ENCODE measurements at regions not wholly inside any gene's neighbourhood (a gene's known extent, or its start where the extent isn't known, plus 50 kb on each side); places are given as distances from the start of the nearest gene placed in this dataset.

DNA sequence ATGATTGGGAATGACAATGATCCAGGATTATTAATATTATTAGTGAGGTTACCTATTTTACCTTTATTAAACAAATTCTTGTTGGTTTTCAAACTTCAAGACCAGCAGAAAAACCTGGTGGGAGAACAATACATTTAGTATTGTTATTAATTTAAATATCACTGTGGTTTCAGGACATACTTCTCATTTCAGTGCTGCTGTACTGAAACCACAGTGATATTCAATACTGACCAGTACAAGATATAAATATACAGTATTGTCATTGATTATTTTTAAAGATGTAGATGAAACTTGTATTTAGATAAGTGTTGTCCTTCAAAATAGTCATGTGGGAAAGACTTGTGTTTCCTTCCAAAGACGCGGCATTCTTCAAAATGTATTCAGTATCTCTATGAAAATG, 1047.3 kb upstream of the CELF4 start:
- no peak for DNase-seq (ENCODE audit: low read depth)
- no peak for TF ChIP-seq MYC (IDR thresholded peaks at IDR 0.05; ENCODE audit: low read depth, low read length)
- TF ChIP-seq, protein P1, sequence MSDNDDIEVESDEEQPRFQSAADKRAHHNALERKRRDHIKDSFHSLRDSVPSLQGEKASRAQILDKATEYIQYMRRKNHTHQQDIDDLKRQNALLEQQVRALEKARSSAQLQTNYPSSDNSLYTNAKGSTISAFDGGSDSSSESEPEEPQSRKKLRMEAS (IDR thresholded peaks at IDR 0.05; ENCODE audit: low read depth, low read length), result no peak
- TF ChIP-seq POLR2A (IDR thresholded peaks at IDR 0.05; ENCODE audit: extremely low read depth, insufficient read length), result no peak
- TF ChIP-seq, protein P2, sequence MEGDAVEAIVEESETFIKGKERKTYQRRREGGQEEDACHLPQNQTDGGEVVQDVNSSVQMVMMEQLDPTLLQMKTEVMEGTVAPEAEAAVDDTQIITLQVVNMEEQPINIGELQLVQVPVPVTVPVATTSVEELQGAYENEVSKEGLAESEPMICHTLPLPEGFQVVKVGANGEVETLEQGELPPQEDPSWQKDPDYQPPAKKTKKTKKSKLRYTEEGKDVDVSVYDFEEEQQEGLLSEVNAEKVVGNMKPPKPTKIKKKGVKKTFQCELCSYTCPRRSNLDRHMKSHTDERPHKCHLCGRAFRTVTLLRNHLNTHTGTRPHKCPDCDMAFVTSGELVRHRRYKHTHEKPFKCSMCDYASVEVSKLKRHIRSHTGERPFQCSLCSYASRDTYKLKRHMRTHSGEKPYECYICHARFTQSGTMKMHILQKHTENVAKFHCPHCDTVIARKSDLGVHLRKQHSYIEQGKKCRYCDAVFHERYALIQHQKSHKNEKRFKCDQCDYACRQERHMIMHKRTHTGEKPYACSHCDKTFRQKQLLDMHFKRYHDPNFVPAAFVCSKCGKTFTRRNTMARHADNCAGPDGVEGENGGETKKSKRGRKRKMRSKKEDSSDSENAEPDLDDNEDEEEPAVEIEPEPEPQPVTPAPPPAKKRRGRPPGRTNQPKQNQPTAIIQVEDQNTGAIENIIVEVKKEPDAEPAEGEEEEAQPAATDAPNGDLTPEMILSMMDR (IDR thresholded peaks at IDR 0.05; ENCODE audit: low read depth, low read length), result no peak
- H3K4me3 ChIP-seq (ENCODE audit: low read depth, low read length), result no peak overlapping the region

DNA sequence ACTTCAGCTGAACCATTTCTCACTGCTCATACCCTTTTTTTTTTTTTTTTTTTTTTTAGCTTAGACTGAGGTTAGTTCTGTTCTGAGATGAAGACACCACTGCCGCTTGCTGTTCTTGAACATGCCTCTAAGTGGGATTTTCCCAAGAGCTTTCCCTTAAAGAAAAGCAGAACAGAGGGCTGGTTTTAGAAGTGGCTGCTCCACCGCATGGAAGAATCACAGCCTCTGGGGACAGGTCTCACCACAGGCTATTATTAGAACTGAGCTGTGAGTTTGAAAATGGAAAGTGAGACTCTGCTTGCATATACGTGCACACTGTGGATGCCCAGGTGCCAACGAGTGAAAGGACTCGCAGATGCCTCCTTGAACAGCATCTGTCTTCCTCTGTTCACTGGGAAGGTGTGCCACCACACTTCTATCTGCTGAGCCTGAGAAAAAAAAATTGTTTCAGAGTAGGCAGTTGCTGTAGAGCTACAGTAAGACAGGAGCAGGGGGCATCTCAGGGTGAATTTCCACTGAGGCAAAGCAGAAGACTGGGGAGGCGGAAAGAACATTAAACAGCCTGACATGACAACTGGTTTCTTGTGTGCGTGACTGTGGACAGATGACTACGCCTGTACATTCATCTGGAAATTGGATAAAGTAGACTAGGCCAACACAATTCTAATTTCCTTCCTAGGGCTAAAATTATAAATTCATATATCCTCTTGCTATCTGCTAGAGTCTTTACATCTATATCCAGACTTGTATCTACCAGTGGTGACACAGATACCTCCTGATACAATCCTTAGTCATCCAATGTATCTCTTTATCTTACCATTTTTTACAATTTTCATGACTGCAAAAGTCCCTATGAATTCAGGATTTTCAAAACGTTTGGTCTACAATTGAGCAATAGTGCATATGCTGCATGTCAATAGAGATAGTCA, 1045.7 kb upstream of the CELF4 start:
- TF ChIP-seq POLR2A (IDR thresholded peaks at IDR 0.05; ENCODE audit: extremely low read depth, insufficient read length) (no peak), MYC (IDR thresholded peaks at IDR 0.05; ENCODE audit: low read depth, low read length) (no peak)
- TF ChIP-seq, protein P1 (IDR thresholded peaks at IDR 0.05; ENCODE audit: low read depth, low read length), result no peak
- TF ChIP-seq, protein P2 (IDR thresholded peaks at IDR 0.05; ENCODE audit: low read depth, low read length), result no peak
- peak; percentile 1 for DNase-seq (ENCODE audit: low read depth)
- H3K4me3 ChIP-seq (ENCODE audit: low read depth, low read length), result no peak overlapping the region

DNA sequence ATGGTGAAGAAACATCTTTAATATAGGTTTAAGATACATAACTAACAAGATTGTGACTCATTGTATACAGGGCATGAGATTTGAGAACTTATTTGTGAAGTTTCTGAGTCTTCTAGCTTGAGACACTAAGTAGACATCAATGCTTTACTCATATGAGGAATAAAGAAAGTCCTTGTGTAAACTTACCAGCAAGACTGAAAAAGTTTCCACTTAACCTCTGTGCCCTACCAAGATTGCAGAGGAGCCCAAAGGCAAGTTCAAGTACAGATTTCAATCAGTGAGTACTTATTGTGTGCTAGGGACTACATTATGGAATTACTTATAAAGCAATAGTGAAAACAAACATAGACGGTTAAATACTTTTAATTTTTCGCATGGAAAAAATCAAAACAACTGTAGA, 1041.2 kb upstream of the CELF4 start:
- no peak for TF ChIP-seq POLR2A (IDR thresholded peaks at IDR 0.05; ENCODE audit: extremely low read depth, insufficient read length)
- TF ChIP-seq, protein P2 (IDR thresholded peaks at IDR 0.05; ENCODE audit: low read depth, low read length), result no peak
- no peak for TF ChIP-seq MYC (IDR thresholded peaks at IDR 0.05; ENCODE audit: low read depth, low read length)
- TF ChIP-seq, protein P1 (IDR thresholded peaks at IDR 0.05; ENCODE audit: low read depth, low read length), result no peak
- no peak for DNase-seq (ENCODE audit: low read depth)
- H3K4me3 ChIP-seq (ENCODE audit: low read depth, low read length), result no peak overlapping the region

DNA sequence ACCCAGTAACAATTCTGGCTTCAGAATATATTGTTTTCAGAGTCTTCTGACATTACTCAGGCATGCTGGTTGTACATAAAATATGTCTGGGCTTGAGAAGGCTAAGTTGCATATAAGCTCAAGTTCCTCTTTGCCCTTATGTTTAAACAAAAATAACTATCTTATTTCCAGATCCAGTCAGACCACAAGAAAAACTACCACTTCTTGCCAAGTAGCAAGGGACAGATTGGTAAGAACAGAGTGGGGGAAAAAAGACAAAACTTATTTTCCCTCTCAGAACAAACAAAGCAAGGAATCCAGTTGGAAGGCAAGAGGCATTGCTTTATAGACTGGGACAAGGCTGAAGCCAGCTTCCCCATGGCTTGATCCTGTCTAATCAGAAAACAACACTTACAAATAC, 1036.7 kb upstream of the CELF4 start:
- H3K4me3 ChIP-seq (ENCODE audit: low read depth, low read length), result no peak overlapping the region
- DNase-seq (ENCODE audit: low read depth), result no peak
- TF ChIP-seq, protein P1 (IDR thresholded peaks at IDR 0.05; ENCODE audit: low read depth, low read length), result no peak
- TF ChIP-seq, protein P2 (IDR thresholded peaks at IDR 0.05; ENCODE audit: low read depth, low read length), result no peak
- TF ChIP-seq POLR2A (IDR thresholded peaks at IDR 0.05; ENCODE audit: extremely low read depth, insufficient read length) (no peak), MYC (IDR thresholded peaks at IDR 0.05; ENCODE audit: low read depth, low read length) (no peak)

DNA sequence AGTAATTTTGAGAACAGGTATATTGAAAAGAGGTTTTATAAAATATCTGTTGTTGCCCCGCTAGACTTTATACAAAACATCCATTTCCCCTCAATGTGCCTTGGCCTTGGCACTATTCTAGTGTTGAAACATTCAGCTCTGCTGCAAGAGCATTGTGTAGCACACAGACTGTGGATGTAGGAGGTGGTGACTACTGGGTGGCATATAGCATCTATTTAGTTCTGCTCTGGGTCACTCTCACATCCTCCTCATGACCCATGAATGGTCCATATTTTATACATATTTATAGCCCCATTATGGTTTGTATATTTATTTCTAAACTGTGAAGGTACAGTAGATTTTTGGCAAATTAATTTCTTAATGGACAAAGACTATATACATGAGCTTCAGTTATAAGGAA, 1022.0 kb upstream of the CELF4 start:
- no peak overlapping the region for H3K4me3 ChIP-seq (ENCODE audit: low read depth, low read length)
- DNase-seq (ENCODE audit: low read depth), result no peak
- TF ChIP-seq, protein P2 (IDR thresholded peaks at IDR 0.05; ENCODE audit: low read depth, low read length), result no peak
- no peak for TF ChIP-seq POLR2A (IDR thresholded peaks at IDR 0.05; ENCODE audit: extremely low read depth, insufficient read length)
- TF ChIP-seq, protein P1 (IDR thresholded peaks at IDR 0.05; ENCODE audit: low read depth, low read length), result no peak
- no peak for TF ChIP-seq MYC (IDR thresholded peaks at IDR 0.05; ENCODE audit: low read depth, low read length)
